Gastrocnemius medialis (tissue), 4 donors: ENCODE measurements at regions not wholly inside any gene's neighbourhood (a gene's known extent, or its start where the extent isn't known, plus 50 kb on each side); places are given as distances from the start of the nearest gene placed in this dataset.

ENCODE experiments used
- ATAC-seq, 2 donors: fragments of 150-250 bp; one replicate each; pipeline ENCODE4 v1.9.1; 2016
- DNase-seq, 2 donors: peaks; one replicate each; pipeline ENCODE4 v3.0.0-alpha.2; 2019
- H3K27ac ChIP-seq, 4 donors: fragments of 200-600 bp; sonication (generic); 1 replicate in 1 of 4; 2 replicates in 3 of 4; pipeline ENCODE4 v1.5.1; 2016 to 2018; ENCODE audit warnings: mild to moderate bottlenecking in 2 of 4, moderate library complexity in 1 of 4
- H3K27me3 ChIP-seq, 3 donors: fragments of 200-600 bp; sonication (generic) in 2 of 3; 1 replicate in 1 of 3; 2 replicates in 2 of 3; pipeline versions ENCODE4 v1.5.1 to v1.6.0; 2016 to 2019; ENCODE audit warnings: mild to moderate bottlenecking in 1 of 3, moderate library complexity in 1 of 3
- H3K36me3 ChIP-seq, 2 donors: fragments of 200-600 bp; sonication (generic) in 1 of 2; one replicate each; pipeline ENCODE4 v1.5.1; 2017 to 2018
- H3K4me1 ChIP-seq, 2 donors: fragments of 200-600 bp; sonication (generic) in 1 of 2; one replicate each; pipeline ENCODE4 v1.5.1; 2016 to 2017; ENCODE audit warnings: mild to moderate bottlenecking in 2 of 2
- H3K4me3 ChIP-seq, 4 donors: fragments of 200-600 bp; sonication (generic) in 3 of 4; 1 replicate in 1 of 4; 2 replicates in 3 of 4; pipeline ENCODE4 v1.5.1; 2016 to 2019; ENCODE audit warnings: mild to moderate bottlenecking in 2 of 4
- H3K9me3 ChIP-seq, 3 donors: fragments of 200-600 bp; sonication (generic) in 2 of 3; 1 replicate in 1 of 3; 2 replicates in 2 of 3; pipeline ENCODE4 v1.5.1; 2016 to 2019
- POLR2A ChIP-seq, 2 donors: fragments of 450-650 bp; IDR thresholded peaks; one replicate each; pipeline ENCODE4 v1.6.1; 2017; ENCODE audit warnings: antibody characterized with exemption in 2 of 2, mild to moderate bottlenecking in 2 of 2, moderate library complexity in 2 of 2
- in situ Hi-C, 4 donors: fragments of 200-750 bp; cut with MboI; loops; one replicate each; pipeline versions ENCODE4 v1.15.0 to v1.8.0; 2017; ENCODE audit warnings: low sequenced_read_pairs in 4 of 4
- intact Hi-C: fragments of 100-400 bp; cut with DNase I; formaldehyde crosslinking; loops from one replicate; pipeline ENCODE4 v1.15.1; 2023; ENCODE audit warnings: low total_unique reads
- TF ChIP-seq, protein P1 (sequence below), 5 experiments: fragments of 450-650 bp in 3 of 5; fragments of 200-600 bp in 2 of 5; sonication (generic) in 2 of 5; IDR thresholded peaks in 4 of 5; conservative IDR thresholded peaks in 1 of 5; 1 replicate in 4 of 5; 2 replicates in 1 of 5; pipeline ENCODE4 v1.5.1; 2016 to 2019; ENCODE audit warnings: antibody characterized with exemption in 5 of 5, mild to moderate bottlenecking in 3 of 5, moderate library complexity in 3 of 5

DNA sequence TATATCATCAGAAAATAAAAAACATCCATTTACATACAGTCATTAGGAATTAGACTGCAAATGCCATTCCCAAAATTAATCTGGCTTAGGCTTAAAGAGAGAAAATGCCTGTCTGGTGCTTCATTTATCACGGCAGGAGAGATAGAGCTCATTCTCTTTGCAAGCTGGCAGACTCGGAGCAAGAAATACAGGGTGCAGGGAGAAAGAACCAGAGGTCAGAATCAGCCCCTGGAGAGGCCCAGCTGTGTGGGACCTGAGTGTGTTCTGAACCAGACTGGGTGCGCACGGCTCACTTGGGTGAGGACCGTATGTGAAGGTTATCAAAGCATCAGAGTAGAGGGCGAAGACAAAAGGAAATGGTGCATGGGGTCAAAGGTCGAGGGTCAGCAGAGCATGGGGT lies 227.8 kb downstream of the ACKR3 start:
- Histone ChIP-seq H3K27ac (no peak overlapping the region), H3K4me1 (no peaks in the 10 kb centered on the region), H3K9me3 (no peaks in the 10 kb centered on the region), H3K36me3 (no peaks in the 10 kb centered on the region), H3K27me3 (no peaks in the 10 kb centered on the region), H3K4me3 (no peak overlapping the region)
- DNase-seq (no peak), ATAC-seq (no peak)
- in situ Hi-C loops (no loop called here), intact Hi-C loops (no loop called here)
- no peak for TF ChIP-seq POLR2A (IDR thresholded peaks at IDR 0.05)
- TF ChIP-seq, protein P1, sequence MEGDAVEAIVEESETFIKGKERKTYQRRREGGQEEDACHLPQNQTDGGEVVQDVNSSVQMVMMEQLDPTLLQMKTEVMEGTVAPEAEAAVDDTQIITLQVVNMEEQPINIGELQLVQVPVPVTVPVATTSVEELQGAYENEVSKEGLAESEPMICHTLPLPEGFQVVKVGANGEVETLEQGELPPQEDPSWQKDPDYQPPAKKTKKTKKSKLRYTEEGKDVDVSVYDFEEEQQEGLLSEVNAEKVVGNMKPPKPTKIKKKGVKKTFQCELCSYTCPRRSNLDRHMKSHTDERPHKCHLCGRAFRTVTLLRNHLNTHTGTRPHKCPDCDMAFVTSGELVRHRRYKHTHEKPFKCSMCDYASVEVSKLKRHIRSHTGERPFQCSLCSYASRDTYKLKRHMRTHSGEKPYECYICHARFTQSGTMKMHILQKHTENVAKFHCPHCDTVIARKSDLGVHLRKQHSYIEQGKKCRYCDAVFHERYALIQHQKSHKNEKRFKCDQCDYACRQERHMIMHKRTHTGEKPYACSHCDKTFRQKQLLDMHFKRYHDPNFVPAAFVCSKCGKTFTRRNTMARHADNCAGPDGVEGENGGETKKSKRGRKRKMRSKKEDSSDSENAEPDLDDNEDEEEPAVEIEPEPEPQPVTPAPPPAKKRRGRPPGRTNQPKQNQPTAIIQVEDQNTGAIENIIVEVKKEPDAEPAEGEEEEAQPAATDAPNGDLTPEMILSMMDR (IDR thresholded peaks at IDR 0.05 in 4 of 5, conservative IDR thresholded peaks at IDR 0.05 in 1 of 5) = no peak

DNA sequence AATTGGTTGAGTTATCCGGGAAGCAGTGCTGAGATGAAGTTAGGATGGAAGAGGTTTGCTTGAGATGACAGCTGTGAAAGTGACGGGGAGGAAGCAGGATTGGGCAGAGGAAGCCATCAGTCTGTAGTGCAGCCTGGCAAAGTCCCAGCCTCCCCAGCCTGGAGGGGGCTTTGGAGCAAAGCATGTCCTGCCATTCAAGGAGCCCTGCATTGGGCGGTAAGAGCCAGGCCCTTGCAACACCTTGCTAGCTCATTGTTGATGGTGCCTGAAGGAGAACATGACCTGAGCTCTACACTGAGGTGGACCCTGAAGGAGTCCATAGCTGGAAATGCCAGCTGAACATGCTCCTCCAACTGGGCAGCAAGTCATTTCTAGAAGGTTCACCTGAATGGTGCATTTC lies 228.9 kb downstream of the ACKR3 start:
- Histone ChIP-seq H3K27ac (no peak overlapping the region), H3K4me3 (no peak overlapping the region), H3K36me3 (no peaks in the 10 kb centered on the region), H3K4me1 (no peaks in the 10 kb centered on the region), H3K9me3 (no peaks in the 10 kb centered on the region), H3K27me3 (no peaks in the 10 kb centered on the region)
- TF ChIP-seq, protein P1 (IDR thresholded peaks at IDR 0.05 in 4 of 5, conservative IDR thresholded peaks at IDR 0.05 in 1 of 5) = no peak
- no peak for TF ChIP-seq POLR2A (IDR thresholded peaks at IDR 0.05)
- in situ Hi-C loops (no loop called here), intact Hi-C loops (no loop called here)
- no peak for DNase-seq
- ATAC-seq = no peak

DNA sequence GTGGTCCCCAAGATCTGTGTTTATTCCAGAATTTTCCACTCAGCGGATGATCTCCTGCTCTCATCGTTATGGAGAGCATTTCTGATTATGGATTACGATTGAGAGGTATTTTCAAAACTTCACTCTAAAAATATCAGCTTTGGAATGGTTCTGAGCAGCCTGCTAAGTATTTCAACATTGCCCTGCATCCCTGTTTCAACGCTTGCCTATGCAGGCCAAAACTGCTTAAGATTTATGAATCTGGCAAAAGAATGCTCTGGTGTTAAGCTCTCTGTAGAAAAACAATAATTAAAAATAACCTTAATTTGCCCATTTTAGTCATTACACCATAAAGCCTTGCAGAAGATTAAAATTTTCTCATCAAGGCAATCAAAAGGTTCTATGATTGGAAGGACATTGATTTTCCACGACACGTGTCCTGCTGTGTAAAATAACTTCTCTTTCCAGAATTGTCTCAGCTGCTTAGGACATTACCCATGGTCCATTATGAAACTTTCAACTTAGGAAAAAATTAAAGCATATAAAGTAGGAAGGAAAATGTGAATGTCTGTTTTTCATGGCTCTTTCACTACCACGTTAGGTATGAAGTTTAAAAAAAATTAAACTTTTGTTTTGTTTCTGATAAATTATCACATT lies 229.9 kb downstream of the ACKR3 start:
- in situ Hi-C loops = no loop called here

DNA sequence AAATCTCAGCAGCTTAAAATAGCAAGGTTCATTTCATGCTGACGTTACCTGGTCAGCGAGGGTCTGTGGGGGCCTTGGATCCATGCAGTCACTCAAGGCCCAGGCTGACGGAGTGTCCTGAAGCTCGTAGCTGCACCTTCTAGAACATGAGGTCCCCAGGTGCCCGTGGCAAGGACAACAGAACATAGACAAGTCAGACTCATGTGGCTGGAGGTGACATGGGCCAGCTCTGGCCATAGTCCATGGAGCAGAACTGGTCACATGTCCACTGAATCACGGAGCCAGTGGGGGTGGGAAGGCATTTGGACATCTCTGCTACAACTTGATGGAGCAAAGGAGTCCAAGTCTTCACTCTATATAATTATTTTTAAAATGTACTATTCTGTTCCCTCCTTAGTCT lies 233.2 kb downstream of the ACKR3 start:
- in situ Hi-C loops = no loop called here
- no peaks in the 10 kb centered on the region for H3K27me3 ChIP-seq

More for the DNA sequence above, 229.9 kb downstream of the ACKR3 start:
- no peak overlapping the region for H3K4me3 ChIP-seq
- TF ChIP-seq, protein P1 (IDR thresholded peaks at IDR 0.05 in 4 of 5, conservative IDR thresholded peaks at IDR 0.05 in 1 of 5) = no peak
- TF ChIP-seq POLR2A (IDR thresholded peaks at IDR 0.05) = no peak
- no peaks in the 10 kb centered on the region for H3K4me1 ChIP-seq
- intact Hi-C loops = no loop called here
- no peaks in the 10 kb centered on the region for H3K9me3 ChIP-seq
- DNase-seq (no peak), ATAC-seq (no peak)
- no peaks in the 10 kb centered on the region for H3K36me3 ChIP-seq
- H3K27ac ChIP-seq = no peak overlapping the region
- H3K27me3 ChIP-seq = no peaks in the 10 kb centered on the region

More for the DNA sequence above, 233.2 kb downstream of the ACKR3 start:
- Histone ChIP-seq H3K36me3 (no peaks in the 10 kb centered on the region), H3K4me3 (no peak overlapping the region), H3K4me1 (no peaks in the 10 kb centered on the region), H3K9me3 (no peaks in the 10 kb centered on the region), H3K27ac (no peak overlapping the region)
- intact Hi-C loops = no loop called here
- no peak for DNase-seq
- ATAC-seq = no peak
- no peak for TF ChIP-seq POLR2A (IDR thresholded peaks at IDR 0.05)
- TF ChIP-seq, protein P1 (IDR thresholded peaks at IDR 0.05 in 4 of 5, conservative IDR thresholded peaks at IDR 0.05 in 1 of 5) = no peak
